Middle frontal gyrus (tissue), 1 donor: ENCODE measurements at regions not wholly inside any gene's neighbourhood (a gene's known extent, or its start where the extent isn't known, plus 50 kb on each side); places are given as distances from the start of the nearest gene placed in this dataset.
"Not testable (repeated sequence)": the region's sequence is repeated elsewhere in the genome, so short reads cannot be mapped to it uniquely, and the experiment has no call there.

Source experiments
- DNase-seq: peaks from one replicate; pipeline ENCODE4 v3.0.0-alpha.2; 2015; ENCODE audit warnings: low spot score; ENCODE audit errors: extremely low spot score

DNA sequence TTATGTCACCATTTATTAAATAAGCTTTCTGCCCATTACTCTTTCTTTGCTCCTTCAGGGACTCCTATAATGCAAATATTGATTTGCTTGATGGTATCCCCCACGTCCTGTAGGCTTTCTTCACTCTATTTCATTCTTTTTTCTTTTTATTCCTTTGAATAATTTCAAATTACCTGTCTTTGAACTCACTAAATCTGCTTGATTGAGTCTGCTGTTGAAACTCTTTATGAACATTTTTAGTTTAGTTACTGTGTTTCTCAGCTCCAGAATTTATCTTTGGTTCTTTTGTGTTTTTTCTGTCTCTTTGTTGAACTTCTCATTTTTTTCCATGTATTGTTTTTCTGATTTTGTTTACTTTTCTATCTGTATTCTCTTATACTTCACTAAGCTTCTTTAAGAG, 254.4 kb upstream of the CCL2 start:
- DNase-seq = no peak

DNA sequence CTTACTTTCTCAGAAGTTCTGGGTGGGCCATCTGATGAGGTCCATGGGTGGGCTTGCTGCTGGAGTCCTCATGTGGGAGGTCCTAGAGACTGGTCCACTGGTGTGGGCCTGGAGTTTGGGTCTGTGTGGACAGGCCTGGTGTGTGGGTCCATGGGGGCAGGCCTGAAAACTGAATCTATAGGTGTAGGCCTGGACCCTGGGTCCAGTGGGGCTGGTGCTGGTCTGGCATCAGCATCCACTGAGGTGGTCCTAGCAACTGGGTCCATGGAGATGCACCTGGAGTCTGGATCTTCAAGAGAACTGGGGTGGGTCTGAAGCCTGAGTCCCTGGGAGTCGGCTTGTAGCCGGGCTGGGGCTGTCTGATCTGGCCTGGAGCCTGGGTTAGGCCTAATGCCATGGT, 253.8 kb upstream of the CCL2 start:
- no peak for DNase-seq

DNA sequence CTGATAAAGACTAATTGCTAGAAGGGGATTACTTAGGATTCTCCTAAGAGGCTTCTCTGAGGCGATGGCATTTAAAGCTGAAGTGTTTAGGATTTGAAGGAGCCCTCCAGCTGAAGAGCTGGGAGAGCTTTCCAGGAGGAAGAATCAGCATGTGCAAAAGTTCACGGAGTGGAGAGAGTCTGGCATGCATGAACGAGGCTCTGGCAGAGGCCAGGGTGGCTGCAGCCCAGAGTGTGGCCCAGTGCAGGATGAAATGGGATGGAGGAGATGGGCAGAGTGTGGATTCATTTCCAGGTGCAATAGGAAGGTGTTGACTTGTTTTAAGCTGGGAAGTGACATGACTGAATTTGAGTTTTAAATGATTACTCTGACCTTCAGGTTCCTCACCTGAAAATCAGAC, 249.0 kb upstream of the CCL2 start:
- DNase-seq = no peak

DNA sequence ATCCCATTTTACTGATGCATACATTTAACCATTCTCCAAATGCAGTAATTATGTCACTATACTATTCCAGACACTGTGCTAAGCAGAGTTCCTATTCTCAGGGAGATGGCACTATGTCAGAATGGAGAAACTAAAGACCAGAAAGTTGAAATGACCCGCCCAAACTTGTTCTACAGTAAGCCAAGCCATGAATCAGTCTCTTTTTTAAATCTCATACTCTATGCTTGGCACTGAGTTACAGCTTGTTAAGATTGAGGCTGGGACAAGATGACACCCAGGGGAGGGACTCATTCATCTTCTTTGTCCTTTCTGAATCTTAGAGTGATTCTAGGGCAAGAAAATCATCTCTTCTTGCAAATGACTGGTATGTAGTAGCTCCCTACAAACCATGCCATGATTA, 247.0 kb upstream of the CCL2 start:
- DNase-seq = no peak

DNA sequence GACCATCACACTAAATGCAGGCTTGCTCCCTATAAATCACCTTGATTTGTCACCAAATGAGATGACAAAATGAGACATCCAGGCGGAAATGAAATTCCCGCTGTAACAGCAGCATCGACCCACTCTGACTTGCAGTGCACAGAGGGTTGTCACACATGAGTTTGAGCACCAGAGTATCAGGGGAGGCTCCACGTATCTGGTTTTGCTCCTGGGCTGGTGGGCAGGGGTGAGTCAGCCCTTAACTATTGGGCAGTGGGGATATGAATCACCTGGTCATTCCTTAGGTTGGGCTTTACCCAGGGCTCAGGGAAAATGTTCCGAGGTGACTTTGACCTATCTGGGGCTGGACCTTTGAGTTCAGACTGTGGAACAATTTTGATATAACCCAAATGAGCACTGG, 245.2 kb upstream of the CCL2 start:
- no peak for DNase-seq

DNA sequence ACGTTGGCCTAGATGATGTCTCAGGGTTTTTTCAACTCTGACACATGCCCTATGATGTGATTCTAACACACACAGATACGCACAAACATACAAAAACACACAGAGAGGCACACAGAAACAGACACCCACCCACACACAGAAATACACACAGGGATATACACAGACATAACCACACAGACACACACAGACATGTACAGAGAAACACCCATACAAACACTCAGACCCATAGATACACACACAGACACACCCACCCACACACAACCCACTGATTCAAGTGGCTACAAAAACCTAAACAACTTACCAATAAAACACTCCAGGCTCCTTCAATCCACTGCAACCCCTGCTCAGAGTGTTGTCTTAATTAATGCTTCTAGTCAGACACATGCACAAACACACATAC, 244.6 kb upstream of the CCL2 start:
- DNase-seq = no peak

DNA sequence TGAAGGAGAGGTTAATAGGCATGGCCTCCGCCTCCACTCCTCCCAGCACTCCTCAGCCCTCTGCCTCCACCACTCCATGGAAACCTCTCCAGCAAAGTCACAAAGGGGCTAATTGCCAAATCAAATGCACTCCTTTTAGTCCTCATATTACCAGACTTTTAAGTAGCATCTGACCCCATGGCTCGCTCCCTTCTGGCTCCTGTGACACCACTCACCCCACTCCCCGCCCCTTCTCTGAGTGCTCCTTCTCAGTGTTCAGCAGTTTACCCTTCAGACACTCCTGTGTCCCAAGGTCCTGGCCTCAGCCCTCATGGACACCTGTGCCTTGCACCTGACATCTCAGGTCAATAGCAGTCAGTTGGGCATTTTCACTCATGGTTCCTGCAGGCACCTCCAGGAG, 243.5 kb upstream of the CCL2 start:
- DNase-seq = no peak

DNA sequence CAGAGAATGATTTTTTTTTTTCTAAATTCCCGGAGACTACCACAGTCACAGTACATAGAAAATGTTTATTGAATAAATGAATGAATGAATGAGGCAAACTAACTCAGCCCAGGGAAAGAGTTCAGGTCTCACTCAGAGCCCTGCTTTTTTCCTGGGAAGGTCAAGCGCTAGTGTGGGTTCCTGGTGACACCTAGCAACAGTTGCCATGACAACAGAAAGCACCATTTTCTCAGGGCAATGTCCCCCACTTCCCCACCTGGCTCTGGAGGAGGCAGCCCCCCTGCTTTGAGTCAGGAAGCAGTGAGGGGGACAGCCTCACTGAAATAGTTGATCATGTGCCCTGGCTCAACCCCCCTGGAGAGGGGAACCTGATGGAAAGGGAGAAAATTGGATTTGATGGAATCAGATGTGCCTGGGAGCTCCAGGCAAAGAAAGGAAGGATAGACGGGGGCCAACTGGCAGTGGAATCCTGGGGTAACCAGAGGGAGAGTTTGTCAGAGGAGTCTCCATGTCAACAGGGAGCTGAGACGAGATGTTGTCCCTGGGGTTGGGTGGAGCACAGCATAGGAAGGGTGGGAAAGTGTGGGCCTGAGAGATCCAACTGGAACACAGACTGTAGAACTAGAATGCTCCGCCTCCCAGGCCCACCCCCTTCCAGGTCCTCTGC, 242.2 kb upstream of the CCL2 start:
- DNase-seq = no peak

DNA sequence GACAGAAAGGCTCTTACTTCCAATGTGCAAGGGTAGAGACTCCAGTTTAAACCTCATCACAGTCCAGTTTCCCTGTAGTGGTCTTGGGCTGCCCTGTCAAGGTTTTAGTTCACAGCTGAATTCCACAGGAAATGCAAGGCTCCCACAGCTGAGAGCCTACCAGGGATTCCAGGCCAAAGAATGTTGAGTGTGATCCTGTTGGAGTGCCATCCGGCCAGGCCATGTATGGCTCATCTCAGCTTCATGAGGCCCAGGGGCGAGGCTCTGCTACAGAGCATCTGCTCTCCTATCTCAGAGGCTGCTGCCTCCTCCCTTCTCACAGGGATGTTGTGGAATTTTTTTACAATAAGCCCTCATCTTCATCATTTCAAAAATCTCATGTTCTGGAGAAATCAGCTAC, 239.8 kb upstream of the CCL2 start:
- DNase-seq = no peak

DNA sequence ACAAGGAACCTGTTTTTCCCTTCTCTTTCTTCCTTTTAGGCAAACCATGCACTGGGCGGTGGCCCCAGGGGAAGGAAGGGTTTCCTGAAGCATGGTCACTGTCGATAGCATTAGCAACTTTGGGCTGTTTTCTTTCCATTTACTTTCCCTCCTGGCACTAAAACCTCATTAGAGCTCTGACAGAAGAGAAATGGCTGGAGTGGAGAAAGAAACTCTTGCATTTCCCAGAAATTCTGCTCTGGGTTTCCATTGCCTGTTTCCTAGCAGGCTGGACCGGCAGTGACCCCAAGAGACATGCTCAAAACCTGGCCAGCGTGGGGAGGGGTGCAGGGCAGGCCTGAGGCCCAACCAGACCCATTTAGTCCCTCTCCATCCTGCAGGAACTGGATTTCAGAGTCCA, 230.7 kb upstream of the CCL2 start:
- DNase-seq = peak; percentile 9

DNA sequence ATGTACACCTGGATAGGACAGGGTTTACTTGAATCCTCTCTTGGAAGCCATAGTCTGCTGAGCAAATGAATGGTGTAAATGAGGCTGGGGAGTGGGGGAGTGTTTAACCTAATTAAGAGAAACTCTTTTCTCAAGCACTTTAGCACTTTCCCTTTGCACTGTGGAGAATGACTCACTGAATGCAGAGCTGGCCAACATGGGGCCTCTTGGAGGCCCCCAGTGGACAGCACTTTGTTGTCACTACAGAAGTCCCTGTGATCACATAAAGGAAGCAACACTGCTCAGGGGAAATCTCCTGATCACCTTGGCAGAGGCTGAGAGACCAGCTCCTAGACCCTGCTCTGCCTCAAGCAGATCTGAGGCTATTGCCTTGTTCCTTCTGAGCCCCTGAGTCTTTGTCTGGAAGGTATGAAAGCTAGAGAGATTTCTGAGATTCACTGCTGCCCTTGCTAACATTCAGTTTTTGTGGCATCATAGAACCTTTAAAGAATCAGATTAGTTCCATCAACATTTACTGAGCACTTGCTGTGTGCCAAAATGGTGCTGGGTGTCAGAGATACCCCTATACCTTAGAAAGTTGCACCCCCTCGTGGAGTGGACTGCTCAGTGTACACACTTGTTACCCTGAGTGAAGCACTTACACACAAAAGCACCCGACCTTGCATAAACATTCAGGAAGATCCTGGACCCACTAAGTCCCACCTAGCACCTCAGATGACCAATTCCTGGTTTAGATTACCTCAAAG, 230.1 kb upstream of the CCL2 start:
- DNase-seq = no peak

DNA sequence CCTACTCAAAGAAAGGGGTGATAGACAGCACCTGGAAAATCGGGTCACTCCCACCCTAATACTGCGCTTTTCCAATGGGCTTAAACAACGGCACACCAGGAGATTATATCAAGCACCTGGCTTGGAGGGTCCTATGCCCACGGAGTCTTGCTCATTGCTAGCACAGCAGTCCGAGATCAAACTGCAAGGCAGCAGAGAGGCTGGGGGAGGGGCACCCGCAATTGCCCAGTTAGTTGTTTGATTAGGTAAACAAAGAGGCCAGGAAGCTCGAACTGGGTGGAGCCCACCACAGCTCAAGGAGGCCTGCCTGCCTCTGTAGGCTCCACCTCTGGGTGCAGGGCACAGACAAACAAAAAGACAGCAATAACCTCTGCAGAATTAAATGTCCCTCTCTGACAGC, 224.5 kb upstream of the CCL2 start:
- DNase-seq = not testable (repeated sequence)

DNA sequence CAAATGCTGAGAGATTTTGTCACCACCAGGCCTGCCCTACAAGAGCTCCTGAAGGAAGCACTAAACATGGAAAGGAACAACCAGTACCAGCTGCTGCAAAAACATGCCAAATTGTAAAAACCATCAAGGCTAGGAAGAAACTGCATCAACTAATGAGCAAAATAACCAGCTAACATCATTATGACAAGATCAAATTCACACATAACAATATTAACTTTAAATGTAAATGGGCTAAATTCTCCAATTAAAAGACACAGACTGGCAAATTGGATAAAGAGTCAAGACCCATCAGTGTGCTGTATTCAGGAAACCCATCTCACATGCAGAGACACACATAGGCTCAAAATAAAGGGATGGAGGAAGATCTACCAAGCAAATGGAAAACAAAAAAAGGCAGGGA, 222.8 kb upstream of the CCL2 start:
- not testable (repeated sequence) for DNase-seq

DNA sequence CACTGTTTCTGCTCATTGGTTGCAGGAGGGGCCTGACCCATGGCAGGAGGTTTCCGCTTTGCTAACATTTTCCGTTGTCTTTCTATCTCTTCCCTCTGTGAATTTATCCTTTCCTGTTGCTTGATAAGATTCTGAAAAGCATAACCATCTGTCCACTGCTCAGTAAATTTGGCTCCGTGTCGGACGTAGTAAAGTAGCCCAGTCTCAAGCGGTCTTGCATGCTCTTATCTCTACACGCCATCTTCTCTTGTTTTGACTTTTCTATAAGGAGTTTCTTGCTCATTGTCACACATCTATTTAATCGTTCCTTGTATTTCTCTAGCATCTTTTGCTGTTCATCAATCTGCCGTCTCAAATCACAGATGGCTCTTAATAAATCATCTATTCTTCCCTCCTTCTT, 216.3 kb upstream of the CCL2 start:
- not testable (repeated sequence) for DNase-seq

DNA sequence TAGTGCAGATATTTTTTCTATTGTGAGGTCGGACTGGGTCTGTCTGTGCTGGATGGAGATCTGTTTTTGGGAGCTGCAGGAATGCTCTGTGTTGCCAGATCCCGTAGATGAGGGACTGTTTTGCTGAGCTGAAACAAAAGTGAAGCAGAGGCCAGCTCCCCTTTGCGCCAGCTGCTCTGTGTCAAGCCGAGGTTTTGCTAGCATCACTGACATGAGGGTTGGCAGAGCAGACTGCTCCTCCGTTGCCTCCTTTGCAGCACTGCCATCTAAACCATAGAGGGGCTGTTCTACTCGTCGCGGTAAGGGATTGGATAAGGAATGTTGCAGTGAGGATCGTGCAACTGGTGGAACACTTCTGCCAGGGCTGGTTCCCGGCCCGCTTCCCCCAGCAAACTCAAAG, 215.9 kb upstream of the CCL2 start:
- not testable (repeated sequence) for DNase-seq

DNA sequence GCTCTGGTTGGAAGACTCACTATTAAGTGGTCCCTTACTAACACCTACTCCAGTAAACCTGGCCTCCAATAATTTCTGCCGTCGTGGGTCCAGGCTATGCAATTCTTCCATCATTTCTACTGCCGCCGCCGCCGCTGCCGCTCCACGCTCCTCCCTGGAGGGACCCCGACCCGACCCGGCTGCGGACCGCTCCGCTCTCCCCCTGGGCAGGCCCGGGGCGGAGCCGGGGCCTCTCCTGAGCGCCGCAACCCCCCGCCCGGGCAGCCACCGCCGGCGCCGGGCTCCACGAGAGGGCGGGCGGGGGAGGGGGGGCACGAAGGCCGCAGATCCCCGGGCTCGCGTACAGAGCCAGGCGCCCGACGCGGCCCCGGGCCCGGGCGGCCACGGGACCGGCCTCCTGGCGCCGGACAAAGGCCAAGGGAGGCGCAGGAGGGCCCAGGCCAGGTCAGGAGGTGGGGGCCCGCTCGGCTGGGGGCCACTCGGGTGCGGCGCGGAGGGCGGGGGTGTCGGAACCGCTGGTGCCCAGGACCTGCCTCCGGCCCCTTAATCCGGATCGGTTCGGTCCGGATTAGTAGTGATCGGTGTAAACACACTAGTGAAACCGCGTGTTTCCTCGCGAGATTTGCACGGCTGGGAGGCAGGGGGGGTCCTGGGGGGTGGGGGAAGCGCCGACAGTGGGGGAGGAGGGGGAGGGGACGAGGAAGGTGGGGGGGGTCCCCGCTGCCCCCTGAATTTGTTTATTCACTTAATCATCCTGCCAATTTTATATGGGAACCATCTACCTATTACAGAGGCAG, 215.1 kb upstream of the CCL2 start:
- not testable (repeated sequence) for DNase-seq

DNA sequence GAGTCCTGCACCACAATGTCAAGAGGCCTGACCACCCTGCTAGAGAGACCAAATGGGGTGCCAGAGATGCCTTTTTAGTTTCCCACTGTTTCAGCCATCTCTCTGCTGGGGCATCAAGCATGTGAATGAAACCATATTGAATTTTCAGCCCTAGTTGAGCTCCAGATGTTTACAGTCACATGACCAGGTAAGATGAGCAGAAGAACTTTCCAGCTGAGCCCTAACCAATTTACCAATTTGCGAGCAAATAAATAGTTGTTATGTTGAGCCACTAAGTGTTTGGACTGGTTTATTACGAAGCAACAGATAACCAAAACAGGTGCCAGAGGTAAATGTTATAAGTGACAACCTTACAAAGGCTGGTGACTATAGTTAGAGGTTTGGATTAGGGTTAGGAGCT, 209.1 kb upstream of the CCL2 start:
- no peak for DNase-seq

DNA sequence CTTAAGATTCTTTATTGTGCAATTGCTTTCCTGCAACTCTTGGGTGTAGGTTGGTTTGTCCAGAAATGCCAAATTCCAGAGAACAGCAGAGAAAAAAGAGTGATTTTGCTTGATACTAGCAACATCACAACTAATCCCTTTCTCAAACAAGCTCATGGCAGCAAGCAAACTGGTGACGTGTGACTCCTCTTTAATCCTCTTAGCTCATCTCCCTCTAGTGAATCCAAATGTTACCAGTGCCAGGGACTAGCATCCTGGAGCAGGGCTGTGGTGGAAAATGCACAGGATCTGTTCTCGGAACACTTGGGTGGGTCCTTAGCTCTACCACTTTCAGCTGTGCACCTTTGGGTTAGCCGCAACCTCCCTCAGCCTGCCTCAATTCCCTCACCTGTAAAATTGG, 204.0 kb upstream of the CCL2 start:
- no peak for DNase-seq

DNA sequence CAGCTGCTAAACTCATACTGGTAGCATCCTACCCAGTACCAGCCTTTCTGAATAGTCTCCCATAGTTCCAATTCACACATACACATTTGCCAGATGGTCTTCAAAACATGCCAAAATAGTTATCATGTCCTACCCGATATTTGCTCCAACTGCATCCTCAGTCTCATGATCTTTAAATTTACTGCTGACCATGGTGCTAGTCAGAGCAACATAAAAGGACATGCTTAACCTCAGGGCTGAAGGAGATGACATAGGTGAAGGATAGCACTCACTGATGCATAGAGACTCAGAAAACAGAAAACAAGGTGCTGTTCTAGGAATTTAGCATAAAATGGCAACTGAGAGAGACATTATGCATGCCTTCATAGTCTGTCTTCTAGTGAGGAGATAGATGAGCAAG, 200.6 kb upstream of the CCL2 start:
- no peak for DNase-seq

DNA sequence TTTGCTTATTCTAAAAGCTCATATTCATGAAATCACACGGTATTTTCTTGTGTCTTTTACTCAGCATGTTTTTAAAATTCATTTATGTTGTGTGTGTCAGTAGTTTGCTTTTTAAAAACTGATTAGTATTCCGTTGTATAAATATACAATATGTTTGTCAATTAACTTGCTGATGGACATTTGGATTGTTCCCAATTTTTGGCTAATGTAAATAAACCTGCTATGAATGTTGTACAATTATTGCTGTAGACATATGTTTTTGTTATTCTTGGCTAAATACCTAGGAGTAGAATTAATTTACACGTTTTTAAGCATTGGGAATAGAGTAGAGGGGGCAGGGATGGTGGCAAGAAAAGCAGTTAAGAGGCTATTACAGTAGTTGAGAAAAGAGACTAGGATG, 199.5 kb upstream of the CCL2 start:
- no peak for DNase-seq

DNA sequence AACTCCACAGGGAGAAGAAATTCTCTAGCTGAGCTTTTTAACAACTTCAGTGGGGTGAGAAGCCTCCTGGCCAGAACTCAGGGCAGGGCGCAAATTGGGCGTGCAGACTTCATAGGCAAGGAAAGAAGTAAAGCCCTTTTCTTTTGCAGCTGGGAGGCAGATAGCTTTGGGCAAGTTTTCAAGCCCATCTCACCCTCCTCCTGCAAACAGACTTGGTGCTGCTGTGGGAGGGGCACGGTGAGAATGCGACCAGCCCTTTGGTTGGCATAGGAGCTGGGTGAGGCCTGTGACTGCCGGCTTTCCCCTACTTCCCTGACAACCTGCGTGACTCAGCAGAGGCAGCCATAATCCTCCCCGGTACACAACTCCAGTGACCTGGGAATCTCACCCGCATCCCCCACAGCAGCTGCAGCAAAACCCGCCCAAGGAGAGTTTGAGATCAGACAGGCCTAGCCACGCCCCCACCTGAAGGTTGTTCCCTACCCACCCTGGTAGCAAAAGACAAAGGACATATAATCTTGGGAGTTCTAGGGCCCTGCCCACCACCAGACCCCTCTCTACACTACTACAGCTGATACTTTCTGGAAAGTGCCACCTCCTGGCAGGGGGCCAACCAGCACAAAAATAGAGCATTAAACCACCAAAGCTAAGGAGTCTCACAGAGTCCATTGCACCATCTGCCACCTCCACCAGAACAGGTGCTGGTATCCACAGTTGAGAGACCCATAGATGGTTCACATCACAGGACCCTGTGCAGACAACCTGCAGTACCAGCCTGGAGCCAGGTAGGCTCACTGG, 195.5 kb upstream of the CCL2 start:
- no peak for DNase-seq

DNA sequence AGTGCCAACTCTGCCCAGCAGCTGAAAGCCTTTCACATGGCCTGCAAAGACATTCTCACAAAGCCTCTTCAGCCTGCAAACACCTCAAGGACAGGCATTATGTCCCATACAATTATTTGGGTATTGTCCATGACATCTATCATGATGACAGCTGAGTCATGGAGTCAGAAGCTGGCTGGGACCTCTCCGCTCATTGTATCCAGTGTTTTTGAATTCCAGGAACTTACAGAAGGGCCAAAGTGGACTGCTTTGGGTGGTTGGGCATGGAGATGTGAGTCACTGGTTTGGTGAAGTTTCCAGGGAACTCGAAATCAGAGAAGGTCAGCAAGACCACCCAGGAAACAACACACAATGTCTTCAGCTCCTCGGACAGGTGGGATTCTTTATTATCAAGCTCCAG, 188.6 kb upstream of the CCL2 start:
- no peak for DNase-seq
